ENCODE measurements at regions not wholly inside any gene's neighbourhood (a gene's known extent, or its start where the extent isn't known, plus 50 kb on each side); places are given as distances from the start of the nearest gene placed in this dataset.
"Not testable (repeated sequence)": the region's sequence is repeated elsewhere in the genome, so short reads cannot be mapped to it uniquely, and the experiment has no call there.

GRCh38 chr2:12615509-12615908 lies 101.2 kb upstream of the TRIB2 start:
- DNase-seq: no peak

- DNase-seq: no peak
Observed at GRCh38 chr2:12616456-12617156, 100.1 kb upstream of the TRIB2 start.

GRCh38 chr2:12617366-12617765 lies 99.4 kb upstream of the TRIB2 start:
- DNase-seq: no peak

DNA sequence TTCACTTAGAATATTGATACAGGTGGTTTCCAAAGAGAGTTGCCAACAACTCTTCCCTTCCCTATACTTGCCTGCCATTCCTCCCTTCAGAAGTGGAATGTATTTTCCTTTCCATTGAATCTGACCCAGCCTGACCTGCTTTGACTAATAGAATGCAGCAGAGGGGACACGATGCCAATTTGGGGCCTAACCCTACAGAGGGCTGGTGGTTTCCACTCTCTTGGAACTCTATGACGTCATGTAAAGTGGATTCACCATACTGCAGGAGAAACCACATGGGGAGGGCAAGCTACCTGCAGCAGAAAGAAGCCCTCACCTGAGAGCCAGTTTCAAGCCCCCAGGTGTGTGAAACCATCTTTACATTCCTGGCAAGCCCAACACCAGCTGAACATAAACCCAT lies 98.9 kb upstream of the TRIB2 start:
- DNase-seq: no peak

- DNase-seq: no peak
Observed at GRCh38 chr2:12618576-12618975, 98.2 kb upstream of the TRIB2 start.

GRCh38 chr2:12619975-12620374 lies 96.8 kb upstream of the TRIB2 start:
- DNase-seq: no peak

GRCh38 chr2:12620759-12621158 lies 96.0 kb upstream of the TRIB2 start:
- no peak for DNase-seq

- peak in 1 of 2 experiments; percentile 41 for DNase-seq
Observed at GRCh38 chr2:12623051-12623450, 93.7 kb upstream of the TRIB2 start.

DNA sequence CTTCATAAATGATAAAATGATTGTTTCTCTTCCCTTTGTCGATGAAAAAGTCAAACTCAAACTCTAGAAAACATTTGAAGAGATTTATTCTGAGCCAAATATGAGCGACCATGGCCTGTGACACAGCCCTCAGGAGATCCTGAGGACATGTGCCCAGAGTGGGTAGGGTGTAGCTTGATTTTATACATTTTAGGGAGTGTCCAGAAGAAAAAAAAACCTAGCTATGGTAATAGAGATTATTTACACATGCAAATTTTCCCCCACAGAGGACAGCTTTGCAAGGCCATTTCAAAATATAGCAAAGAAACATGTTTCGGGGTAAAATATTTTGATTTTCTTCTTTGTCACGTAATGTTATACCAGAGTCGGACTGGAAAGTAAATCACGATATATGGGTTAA lies 92.4 kb upstream of the TRIB2 start:
- DNase-seq: no peak

DNA sequence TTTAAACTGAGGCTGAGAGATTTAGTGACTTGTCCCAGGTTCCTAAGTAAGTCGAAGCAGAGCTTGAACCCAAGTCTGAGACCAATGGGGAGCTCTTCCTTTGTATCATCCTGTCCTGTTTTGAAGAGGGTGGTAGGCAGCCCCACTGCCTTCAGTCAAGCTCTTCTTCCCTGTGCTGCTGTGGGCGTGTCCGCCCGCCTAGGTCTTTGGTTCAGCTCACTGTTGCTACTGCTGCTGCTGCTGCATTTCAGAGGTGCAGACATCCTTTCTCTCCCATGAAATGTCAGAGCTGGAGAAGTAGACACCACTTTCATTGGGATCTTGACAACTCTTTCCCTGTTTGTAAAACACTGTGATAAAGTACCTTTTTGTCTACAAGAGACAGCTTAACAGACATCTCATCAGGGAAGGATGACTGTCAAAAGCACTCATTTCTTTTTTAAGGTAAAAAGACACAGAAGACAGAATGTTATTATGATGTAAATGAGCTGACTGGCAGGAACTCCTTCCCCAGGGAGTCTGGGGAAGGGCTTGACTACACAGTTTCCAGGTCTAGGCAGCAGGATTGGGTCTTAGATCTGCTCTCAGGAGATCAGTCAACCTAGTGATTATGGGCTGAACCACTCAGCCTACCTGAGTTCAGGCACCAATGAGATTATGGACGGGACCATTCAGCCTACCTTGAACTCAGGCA lies 91.7 kb upstream of the TRIB2 start:
- DNase-seq: no peak

DNA sequence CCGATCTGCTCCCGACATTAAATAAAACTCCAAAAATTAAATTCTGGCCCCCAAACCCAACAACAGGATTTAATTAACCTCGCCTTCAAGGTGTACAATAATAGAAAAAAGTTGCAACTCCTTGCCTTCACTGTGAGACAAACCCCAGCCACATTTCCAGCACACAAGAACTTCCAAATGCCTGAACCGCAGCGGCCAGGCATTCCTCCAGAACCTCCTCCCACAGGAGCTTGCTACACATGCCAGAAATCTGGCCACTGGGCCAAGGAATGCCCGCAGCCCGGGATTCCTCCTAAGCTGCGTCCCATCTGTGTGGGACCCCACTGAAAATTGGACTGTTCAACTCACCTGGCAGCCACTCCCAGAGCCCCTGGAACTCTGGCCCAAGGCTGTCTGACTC lies 88.2 kb upstream of the TRIB2 start:
- DNase-seq: not testable (repeated sequence)

DNA sequence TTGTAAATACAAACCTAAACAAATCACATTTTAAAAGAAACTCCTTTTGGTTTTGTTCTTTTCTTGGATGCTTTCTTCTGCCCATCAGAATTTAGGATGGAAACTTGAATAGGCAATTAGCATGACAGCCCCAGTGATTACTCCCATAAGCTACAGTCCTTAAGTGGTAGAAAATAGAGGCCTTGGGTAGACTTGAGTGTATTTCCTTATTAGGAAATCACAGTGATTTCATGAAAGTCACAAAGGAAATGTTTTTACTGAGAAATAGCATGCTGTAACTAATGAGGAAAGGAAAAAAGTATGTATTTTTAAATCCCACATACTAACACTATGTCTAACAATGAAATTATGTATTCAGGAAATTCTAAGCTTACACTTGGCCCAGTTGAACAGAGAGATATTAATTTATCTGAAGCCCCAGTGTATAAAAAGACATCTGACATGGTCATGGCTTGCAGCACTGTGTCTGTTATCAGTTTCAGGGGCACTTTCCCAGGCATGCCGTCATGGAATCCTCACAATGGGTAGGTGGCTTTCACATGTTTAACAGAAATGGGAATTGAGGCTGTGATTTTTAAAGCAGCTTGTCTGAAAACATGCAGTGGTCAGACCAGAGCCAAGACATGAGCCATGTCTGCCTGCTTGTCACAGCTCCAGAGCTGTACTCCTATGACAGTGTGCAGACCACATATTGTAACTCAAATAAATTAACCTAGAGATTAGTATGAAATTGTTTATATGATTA lies 79.7 kb upstream of the TRIB2 start:
- no peak for DNase-seq

GRCh38 chr2:12637754-12638153 lies 79.0 kb upstream of the TRIB2 start:
- DNase-seq: no peak

DNA sequence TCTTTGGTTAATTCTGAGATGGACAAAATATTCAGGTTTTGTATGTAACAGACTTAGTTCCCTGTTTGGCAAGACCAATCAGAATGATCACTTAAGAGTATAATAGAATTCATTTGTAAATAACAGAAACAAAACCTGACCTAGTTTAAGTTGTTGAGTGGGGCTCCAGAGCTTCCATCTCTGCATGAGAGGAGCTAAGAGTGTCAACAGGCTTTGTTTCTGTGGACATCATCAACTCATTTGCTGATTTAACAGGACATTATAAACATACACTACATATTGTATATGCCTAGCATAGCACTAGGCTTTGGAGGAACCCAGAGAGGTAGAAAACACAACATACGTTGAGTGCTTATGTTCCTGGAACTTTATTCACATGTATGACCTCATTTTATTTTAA lies 75.3 kb upstream of the TRIB2 start:
- no peak for DNase-seq

DNA sequence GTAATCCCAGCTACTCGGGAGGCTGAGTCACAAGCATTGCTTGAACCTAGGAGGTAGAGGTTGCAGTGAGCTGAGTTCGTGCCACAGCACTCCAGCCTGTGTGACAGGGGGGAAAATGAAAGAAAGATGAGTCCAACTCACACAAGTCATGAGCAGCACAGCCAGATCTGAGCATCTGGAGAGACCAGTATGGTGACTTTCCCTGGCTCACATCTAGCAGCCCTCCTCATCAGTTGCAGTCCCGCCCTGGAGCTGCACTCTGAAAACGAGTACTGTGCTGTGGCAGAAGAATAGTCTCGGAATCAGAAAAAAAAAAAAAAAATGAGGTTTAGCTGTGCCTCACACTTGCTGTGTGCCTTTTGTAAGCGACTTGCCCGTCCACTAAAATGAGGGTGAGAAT lies 74.4 kb upstream of the TRIB2 start:
- no peak for DNase-seq

GRCh38 chr2:12642859-12643258 lies 73.9 kb upstream of the TRIB2 start:
- DNase-seq: no peak

- no peak for DNase-seq
Observed at GRCh38 chr2:12649602-12650400, 66.9 kb upstream of the TRIB2 start.

- no peak for DNase-seq
Observed at GRCh38 chr2:12651641-12652040, 65.1 kb upstream of the TRIB2 start.

DNA sequence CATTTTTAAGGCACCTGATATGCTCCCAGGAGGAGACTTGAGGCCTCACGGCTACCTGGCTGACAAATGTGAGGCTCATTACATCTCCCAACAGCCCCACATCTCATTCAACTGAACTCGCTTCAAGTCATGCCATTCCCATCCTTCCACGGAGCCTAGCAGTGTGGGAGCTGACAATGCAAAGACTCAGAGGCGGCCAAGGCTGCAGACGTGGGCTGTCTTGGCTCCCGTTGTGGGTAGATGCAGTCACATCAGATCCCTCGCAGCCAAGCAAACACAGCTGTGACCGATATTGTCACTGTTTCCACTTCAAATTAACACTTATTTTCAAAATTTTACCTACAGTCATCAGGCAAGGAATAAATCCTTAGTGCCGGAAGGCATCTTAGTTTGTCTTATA lies 64.0 kb upstream of the TRIB2 start:
- no peak for DNase-seq

DNA sequence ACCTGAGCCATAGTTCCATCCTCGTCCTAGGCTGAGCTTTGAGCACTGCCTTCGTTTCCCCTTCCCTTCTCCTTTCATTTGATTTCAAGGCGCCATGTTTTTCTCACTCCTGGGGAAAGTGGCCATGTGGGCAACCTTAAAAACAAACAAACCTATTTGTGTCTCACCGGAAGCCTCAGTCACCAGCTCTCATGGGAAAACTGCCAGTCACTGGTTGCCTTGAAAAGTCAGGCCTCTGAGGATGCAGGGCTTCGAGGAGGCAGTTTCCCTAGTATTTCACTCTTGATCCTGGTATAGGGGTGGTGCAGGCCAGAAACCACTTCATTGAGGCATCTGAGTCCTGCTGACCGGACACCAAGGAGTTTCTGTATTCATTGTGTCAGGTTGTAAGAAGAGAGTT lies 59.2 kb upstream of the TRIB2 start:
- no peak for DNase-seq

- DNase-seq: no peak
Observed at GRCh38 chr2:12658310-12658945, 58.3 kb upstream of the TRIB2 start.

DNA sequence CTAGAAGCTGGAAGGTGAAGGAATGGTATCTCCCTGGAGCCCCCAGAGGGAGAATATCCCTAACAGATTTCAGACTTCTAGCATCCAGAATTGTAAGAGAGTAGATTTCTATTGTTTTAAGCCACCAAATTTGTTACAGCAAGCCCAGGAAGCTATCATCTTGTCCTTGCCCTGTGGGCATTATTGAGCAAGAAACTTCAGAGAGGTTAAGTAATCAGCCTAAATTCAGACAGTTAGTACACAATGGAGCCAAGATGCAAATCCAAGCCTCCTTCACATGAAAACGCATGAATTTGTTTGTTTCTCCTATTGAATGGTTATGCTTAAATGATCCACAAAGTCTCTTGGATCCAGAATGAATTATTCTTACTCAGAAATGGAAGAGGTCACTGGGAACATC lies 55.2 kb upstream of the TRIB2 start:
- DNase-seq: no peak

Measured in NCI-H526 (cell line).